ENCODE measurements at regions not wholly inside any gene's neighbourhood (a gene's known extent, or its start where the extent isn't known, plus 50 kb on each side); places are given as distances from the start of the nearest gene placed in this dataset.

GRCh38 chr10:78177491-78178185 is 144.0 kb downstream of the RPS24 start:
- ChIA-PET CTCF (no interaction called here), POLR2A (no interaction called here)
- ATAC-seq (ENCODE audit: low read depth), result no peak
- Mint-ChIP-seq H3K4me1 (no peaks in the 10 kb centered on the region), H3K27me3 (peaks cover 14% of the 10 kb centered on the region), H3K27ac (no peak overlapping the region), H3K9me3 (ENCODE audit: insufficient read depth) (no peaks in the 10 kb centered on the region), H3K4me3 (no peak overlapping the region)
- H2AFZ ChIP-seq (ENCODE audit: insufficient read depth, low read depth, low read length, poor library complexity, severe bottlenecking), result no peak overlapping the region
- intact Hi-C loops (cut with micrococcal nuclease), result no loop called here
- no peaks in the 10 kb centered on the region for H3K9me3 ChIP-seq (ENCODE audit: control extremely low read depth in 1 of 3, control insufficient read depth in 2 of 3, insufficient read depth in 1 of 3, low read length in 2 of 3)
- no peaks in the 10 kb centered on the region for H3K79me2 ChIP-seq (ENCODE audit: control insufficient read depth, insufficient read depth, low read length)
- no peaks in the 10 kb centered on the region for H3K27me3 ChIP-seq (replicated peaks in 1 of 4; ENCODE audit: control extremely low read depth in 1 of 4, control insufficient read depth in 3 of 4, insufficient read depth in 4 of 4, low read length in 3 of 4)
- H4K20me1 ChIP-seq (ENCODE audit: control insufficient read depth, insufficient read depth, low read length, poor library complexity, severe bottlenecking), result no peaks in the 10 kb centered on the region
- H3K4me1 ChIP-seq (ENCODE audit: control insufficient read depth in 2 of 2, insufficient read depth in 2 of 2, low read length in 2 of 2), result no peaks in the 10 kb centered on the region
- H3K4me3 ChIP-seq (ENCODE audit: control extremely low read depth in 1 of 5, extremely low read depth in 1 of 5, insufficient read depth in 1 of 5, low read depth in 2 of 5, low read length in 4 of 5), result no peak overlapping the region
- no peaks in the 10 kb centered on the region for H3K36me3 ChIP-seq (replicated peaks in 1 of 2; ENCODE audit: control extremely low read depth in 1 of 2, control insufficient read depth in 1 of 2, extremely low read depth in 1 of 2, insufficient read depth in 2 of 2, low read length in 1 of 2)
- H3K9ac ChIP-seq (ENCODE audit: low read length), result no peak overlapping the region
- H3K27ac ChIP-seq (ENCODE audit: low read length in 2 of 2), result no peak overlapping the region
- no peak for DNase-seq
- 88% methylated on average over 13 of the region's 20 CpGs for WGBS (ENCODE audit: insufficient coverage)
- no peak for TF ChIP-seq EZH2 (IDR thresholded peaks at IDR 0.05; ENCODE audit: borderline replicate concordance, insufficient read depth, low read depth, low read length, poor library complexity, severe bottlenecking)
- TF ChIP-seq, protein P1, sequence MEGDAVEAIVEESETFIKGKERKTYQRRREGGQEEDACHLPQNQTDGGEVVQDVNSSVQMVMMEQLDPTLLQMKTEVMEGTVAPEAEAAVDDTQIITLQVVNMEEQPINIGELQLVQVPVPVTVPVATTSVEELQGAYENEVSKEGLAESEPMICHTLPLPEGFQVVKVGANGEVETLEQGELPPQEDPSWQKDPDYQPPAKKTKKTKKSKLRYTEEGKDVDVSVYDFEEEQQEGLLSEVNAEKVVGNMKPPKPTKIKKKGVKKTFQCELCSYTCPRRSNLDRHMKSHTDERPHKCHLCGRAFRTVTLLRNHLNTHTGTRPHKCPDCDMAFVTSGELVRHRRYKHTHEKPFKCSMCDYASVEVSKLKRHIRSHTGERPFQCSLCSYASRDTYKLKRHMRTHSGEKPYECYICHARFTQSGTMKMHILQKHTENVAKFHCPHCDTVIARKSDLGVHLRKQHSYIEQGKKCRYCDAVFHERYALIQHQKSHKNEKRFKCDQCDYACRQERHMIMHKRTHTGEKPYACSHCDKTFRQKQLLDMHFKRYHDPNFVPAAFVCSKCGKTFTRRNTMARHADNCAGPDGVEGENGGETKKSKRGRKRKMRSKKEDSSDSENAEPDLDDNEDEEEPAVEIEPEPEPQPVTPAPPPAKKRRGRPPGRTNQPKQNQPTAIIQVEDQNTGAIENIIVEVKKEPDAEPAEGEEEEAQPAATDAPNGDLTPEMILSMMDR (IDR thresholded peaks at IDR 0.05), result no peak
- no peak overlapping the region for H3K4me2 ChIP-seq (replicated peaks; ENCODE audit: low read depth, low read length, poor library complexity, severe bottlenecking)

- Histone ChIP-seq H3K27me3 (replicated peaks in 1 of 4; ENCODE audit: control extremely low read depth in 1 of 4, control insufficient read depth in 3 of 4, insufficient read depth in 4 of 4, low read length in 3 of 4) (no peaks in the 10 kb centered on the region), H3K36me3 (replicated peaks in 1 of 2; ENCODE audit: control extremely low read depth in 1 of 2, control insufficient read depth in 1 of 2, extremely low read depth in 1 of 2, insufficient read depth in 2 of 2, low read length in 1 of 2) (no peaks in the 10 kb centered on the region), H3K4me1 (ENCODE audit: control insufficient read depth in 2 of 2, insufficient read depth in 2 of 2, low read length in 2 of 2) (no peaks in the 10 kb centered on the region), H3K9ac (ENCODE audit: low read length) (no peak overlapping the region), H3K79me2 (ENCODE audit: control insufficient read depth, insufficient read depth, low read length) (no peaks in the 10 kb centered on the region), H2AFZ (ENCODE audit: insufficient read depth, low read depth, low read length, poor library complexity, severe bottlenecking) (no peak overlapping the region), H3K9me3 (ENCODE audit: control extremely low read depth in 1 of 3, control insufficient read depth in 2 of 3, insufficient read depth in 1 of 3, low read length in 2 of 3) (no peaks in the 10 kb centered on the region), H3K4me2 (replicated peaks; ENCODE audit: low read depth, low read length, poor library complexity, severe bottlenecking) (no peak overlapping the region), H3K4me3 (ENCODE audit: control extremely low read depth in 1 of 5, extremely low read depth in 1 of 5, insufficient read depth in 1 of 5, low read depth in 2 of 5, low read length in 4 of 5) (no peak overlapping the region), H4K20me1 (ENCODE audit: control insufficient read depth, insufficient read depth, low read length, poor library complexity, severe bottlenecking) (no peaks in the 10 kb centered on the region), H3K27ac (ENCODE audit: low read length in 2 of 2) (no peak overlapping the region)
- DNase-seq, result no peak
- CTCF ChIA-PET, result no interaction called here
- H3K9me3 Mint-ChIP-seq (ENCODE audit: insufficient read depth), result no peaks in the 10 kb centered on the region
- ATAC-seq (ENCODE audit: low read depth), result no peak
- WGBS (ENCODE audit: insufficient coverage), result 92% methylated on average over 8 of the region's 8 CpGs
- peaks cover 14% of the 10 kb centered on the region for H3K27me3 Mint-ChIP-seq
- H3K4me3 Mint-ChIP-seq, result no peak overlapping the region
- no peak for TF ChIP-seq EZH2 (IDR thresholded peaks at IDR 0.05; ENCODE audit: borderline replicate concordance, insufficient read depth, low read depth, low read length, poor library complexity, severe bottlenecking)
- TF ChIP-seq, protein P1 (IDR thresholded peaks at IDR 0.05), result no peak
- H3K4me1 Mint-ChIP-seq, result no peaks in the 10 kb centered on the region
- intact Hi-C loops (cut with micrococcal nuclease), result no loop called here
- POLR2A ChIA-PET, result no interaction called here
- H3K27ac Mint-ChIP-seq, result no peak overlapping the region
Measured at GRCh38 chr10:78178397-78178796, 144.7 kb downstream of the RPS24 start.
